Nephron (organoid): ENCODE measurements at regions not wholly inside any gene's neighbourhood (a gene's known extent, or its start where the extent isn't known, plus 50 kb on each side); places are given as distances from the start of the nearest gene placed in this dataset.

Experiments used
- H3K27ac Mint-ChIP-seq, 3 experiments: 2 replicates each; pipeline ENCODE4 v1.8.0; 2020; ENCODE audit warnings: mixed read lengths in 3 of 3, mild to moderate bottlenecking in 2 of 3, moderate library complexity in 1 of 3
- H3K27me3 Mint-ChIP-seq: 2 replicates; pipeline ENCODE4 v1.8.0; 2021; ENCODE audit warnings: low read depth, mild to moderate bottlenecking, moderate library complexity, mixed read lengths
- H3K36me3 Mint-ChIP-seq: 2 replicates; pipeline ENCODE4 v1.8.0; 2020; ENCODE audit warnings: low read depth, mixed read lengths
- H3K4me1 Mint-ChIP-seq: 2 replicates; pipeline ENCODE4 v1.8.0; 2020; ENCODE audit warnings: mixed read lengths
- H3K4me3 Mint-ChIP-seq, 3 experiments: 2 replicates each; pipeline ENCODE4 v1.8.0; 2020; ENCODE audit warnings: mild to moderate bottlenecking in 3 of 3, mixed read lengths in 3 of 3, moderate library complexity in 2 of 3
- H3K9me3 Mint-ChIP-seq: 2 replicates; pipeline ENCODE4 v1.8.0; 2020; ENCODE audit warnings: mixed read lengths
- CTCF ChIP-seq, 3 experiments: fragments of 200-600 bp; sonication (generic); IDR thresholded peaks; one replicate each; pipeline ENCODE4 v1.5.0; 2021; ENCODE audit warnings: antibody characterized with exemption in 3 of 3; ENCODE audit not compliant: unreplicated experiment in 3 of 3

GRCh38 chr22:27224485-27225374, 567.3 kb downstream of the MIAT start:
- Mint-ChIP-seq H3K9me3 (peaks cover 5% of the 10 kb centered on the region), H3K36me3 (no peaks in the 10 kb centered on the region), H3K4me1 (peaks cover 26% of the 10 kb centered on the region), H3K4me3 (no peak overlapping the region), H3K27ac (no peak overlapping the region), H3K27me3 (peaks cover 5% of the 10 kb centered on the region)
- TF ChIP-seq CTCF (IDR thresholded peaks at IDR 0.05; ENCODE audit: unreplicated experiment in 3 of 3) = no peak

DNA sequence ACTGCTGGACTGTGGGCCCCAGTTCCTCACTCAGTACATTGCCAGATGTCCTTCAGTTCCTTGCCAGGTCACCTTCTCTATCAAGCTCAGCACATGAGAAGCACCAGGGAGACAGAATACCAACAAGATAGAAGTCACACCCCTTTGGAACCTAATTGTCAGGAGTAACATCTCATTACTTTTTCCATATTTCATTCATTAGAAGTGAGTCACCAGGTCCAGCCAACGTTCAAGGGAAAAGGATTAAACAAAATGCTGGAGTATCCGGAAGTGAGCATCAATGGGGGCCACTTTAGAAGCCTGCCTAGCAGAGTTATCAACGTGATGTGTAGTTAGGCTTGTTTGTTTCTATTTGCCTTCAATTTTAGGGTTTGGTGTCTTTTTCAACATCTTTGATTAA, 569.3 kb downstream of the MIAT start:
- H3K4me1 Mint-ChIP-seq = peaks cover 16% of the 10 kb centered on the region
- H3K9me3 Mint-ChIP-seq = peaks cover 10% of the 10 kb centered on the region
- no peak overlapping the region for H3K4me3 Mint-ChIP-seq
- TF ChIP-seq CTCF (IDR thresholded peaks at IDR 0.05; ENCODE audit: unreplicated experiment in 3 of 3) = no peak
- peaks cover 5% of the 10 kb centered on the region for H3K27me3 Mint-ChIP-seq
- H3K36me3 Mint-ChIP-seq = peaks cover 3% of the 10 kb centered on the region
- peak overlapping the region in 1 of 3 experiments; percentile 32 for H3K27ac Mint-ChIP-seq

DNA sequence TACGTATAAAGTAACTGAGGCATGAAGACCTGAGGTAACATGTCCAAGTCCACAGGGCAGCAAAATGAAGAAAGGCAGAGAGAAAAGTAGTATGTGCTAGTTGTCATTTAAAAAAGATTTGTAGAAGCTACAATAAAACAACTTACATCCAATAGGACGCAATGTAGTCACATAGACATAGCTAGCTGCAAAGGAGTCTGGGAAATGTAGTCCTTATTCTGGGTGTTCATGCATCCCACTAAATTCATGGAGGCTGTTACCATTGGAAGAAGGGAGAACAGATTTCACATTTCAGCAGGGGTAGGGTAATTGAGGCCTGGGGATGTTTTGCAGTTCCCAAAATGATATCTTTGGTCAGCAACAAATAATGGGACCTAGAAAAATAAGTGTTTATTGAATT, 571.4 kb downstream of the MIAT start:
- H3K4me1 Mint-ChIP-seq = peaks cover 24% of the 10 kb centered on the region
- peaks cover 10% of the 10 kb centered on the region for H3K9me3 Mint-ChIP-seq
- no peak for TF ChIP-seq CTCF (IDR thresholded peaks at IDR 0.05; ENCODE audit: unreplicated experiment in 3 of 3)

GRCh38 chr22:27230189-27230588, 571.4 kb downstream of the MN1 start:
- H3K36me3 Mint-ChIP-seq = peaks cover 3% of the 10 kb centered on the region
- no peak for TF ChIP-seq CTCF (IDR thresholded peaks at IDR 0.05; ENCODE audit: unreplicated experiment in 3 of 3)
- no peak overlapping the region for H3K4me3 Mint-ChIP-seq
- H3K4me1 Mint-ChIP-seq = peaks cover 22% of the 10 kb centered on the region
- peaks cover 13% of the 10 kb centered on the region for H3K9me3 Mint-ChIP-seq
- H3K27ac Mint-ChIP-seq = no peak overlapping the region
- peaks cover 5% of the 10 kb centered on the region for H3K27me3 Mint-ChIP-seq

More for the DNA sequence above, 571.4 kb downstream of the MIAT start:
- peaks cover 5% of the 10 kb centered on the region for H3K27me3 Mint-ChIP-seq
- no peak overlapping the region for H3K4me3 Mint-ChIP-seq
- no peak overlapping the region for H3K27ac Mint-ChIP-seq
- peaks cover 3% of the 10 kb centered on the region for H3K36me3 Mint-ChIP-seq

DNA sequence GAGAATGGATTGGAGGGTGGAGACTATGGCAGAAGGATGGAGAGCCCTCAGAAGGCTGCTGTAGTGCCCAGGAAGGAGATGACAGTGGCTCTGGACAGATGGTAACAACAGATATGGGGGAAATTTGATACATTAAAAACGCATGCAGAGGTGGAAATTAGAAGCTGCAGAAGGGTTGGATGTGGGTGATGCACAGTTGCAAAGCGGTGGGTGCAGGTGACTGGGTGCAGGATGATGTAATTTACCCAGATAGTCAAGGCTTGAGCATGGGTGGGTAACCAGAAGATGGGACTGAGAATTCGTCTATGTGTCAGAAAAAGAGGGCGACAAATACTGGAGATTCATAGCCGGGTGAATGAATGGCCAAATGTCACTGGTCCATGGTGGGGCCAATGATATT, 570.3 kb downstream of the MN1 start:
- peaks cover 3% of the 10 kb centered on the region for H3K36me3 Mint-ChIP-seq
- peaks cover 18% of the 10 kb centered on the region for H3K4me1 Mint-ChIP-seq
- peak overlapping the region in 1 of 3 experiments; percentile 26 for H3K27ac Mint-ChIP-seq
- peaks cover 4% of the 10 kb centered on the region for H3K27me3 Mint-ChIP-seq
- H3K9me3 Mint-ChIP-seq = peaks cover 13% of the 10 kb centered on the region
- no peak for TF ChIP-seq CTCF (IDR thresholded peaks at IDR 0.05; ENCODE audit: unreplicated experiment in 3 of 3)
- H3K4me3 Mint-ChIP-seq = no peak overlapping the region

- Mint-ChIP-seq H3K27ac (no peak overlapping the region), H3K36me3 (peaks cover 3% of the 10 kb centered on the region), H3K9me3 (peaks cover 13% of the 10 kb centered on the region), H3K4me3 (no peak overlapping the region), H3K27me3 (peaks cover 4% of the 10 kb centered on the region), H3K4me1 (peaks cover 23% of the 10 kb centered on the region)
- no peak for TF ChIP-seq CTCF (IDR thresholded peaks at IDR 0.05; ENCODE audit: unreplicated experiment in 3 of 3)
These were observed 569.5 kb downstream of the MN1 start for GRCh38 chr22:27232077-27232476.
